GM18498 (cell line): ENCODE measurements at regions not wholly inside any gene's neighbourhood (a gene's known extent, or its start where the extent isn't known, plus 50 kb on each side); places are given as distances from the start of the nearest gene placed in this dataset.

ENCODE experiments used
- ATAC-seq: cut with Tn5 transposase; IDR thresholded peaks from one replicate; pipeline ENCODE4 v1.9.1; 2021; ENCODE audit warnings: mild to moderate bottlenecking, moderate library complexity; ENCODE audit not compliant: unreplicated experiment

DNA sequence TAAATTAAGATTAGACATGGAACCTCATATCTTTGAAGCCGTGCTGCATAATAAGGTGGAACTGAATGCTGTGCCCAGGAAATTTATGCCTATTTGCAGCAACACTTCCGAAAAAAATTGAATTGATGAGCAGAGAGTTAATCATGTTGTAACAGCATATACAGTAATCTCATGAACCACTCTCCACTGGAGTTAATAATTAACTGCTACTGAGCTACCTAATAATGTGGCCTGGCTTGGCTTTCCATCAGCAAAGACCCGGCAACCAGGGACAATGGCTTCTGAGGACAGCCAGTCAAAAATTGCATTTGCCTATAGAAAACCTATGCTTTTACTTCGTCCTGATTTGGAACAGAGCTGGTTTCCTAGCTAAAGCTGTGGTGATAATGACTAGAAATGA, 63.8 kb upstream of the GATB start:
- ATAC-seq, result no peak

DNA sequence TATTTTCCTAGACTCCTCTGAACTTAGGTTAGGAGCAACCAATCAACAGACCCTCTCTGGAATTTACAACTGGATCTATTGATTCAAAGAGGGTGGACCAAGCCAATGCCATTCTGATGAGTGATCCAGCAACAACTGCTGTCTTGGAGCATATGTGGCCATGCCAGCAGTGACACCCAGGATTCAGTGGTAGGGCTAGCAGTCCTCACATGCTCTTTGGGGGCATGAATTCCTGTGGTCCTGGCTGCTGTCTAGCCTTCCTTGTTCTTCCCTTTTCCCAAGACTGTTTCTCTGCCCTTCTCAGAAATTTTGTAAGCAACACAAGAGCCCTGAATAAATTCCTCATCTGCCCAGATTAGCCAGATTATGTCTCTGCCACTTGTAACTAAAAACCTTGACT, 61.5 kb upstream of the GATB start:
- ATAC-seq, result no peak

DNA sequence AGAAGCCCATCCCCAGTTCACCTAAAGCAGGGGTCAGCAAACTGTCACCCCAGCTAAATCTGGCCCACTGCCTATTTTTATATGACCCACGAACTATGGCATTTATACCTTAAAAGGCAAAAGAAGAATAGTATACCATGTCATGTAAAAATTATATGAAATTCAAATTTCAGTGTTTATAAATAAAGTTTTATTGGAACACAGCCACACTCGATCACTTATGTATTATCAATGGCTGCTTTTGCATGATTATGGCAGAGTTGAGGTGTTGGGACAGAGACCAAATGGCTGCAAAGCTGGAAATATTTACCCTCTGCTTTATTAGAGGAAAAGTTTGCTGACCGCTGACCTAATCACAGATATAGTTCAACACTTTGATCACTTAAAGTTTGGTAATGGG, 59.2 kb upstream of the GATB start:
- no peak for ATAC-seq

DNA sequence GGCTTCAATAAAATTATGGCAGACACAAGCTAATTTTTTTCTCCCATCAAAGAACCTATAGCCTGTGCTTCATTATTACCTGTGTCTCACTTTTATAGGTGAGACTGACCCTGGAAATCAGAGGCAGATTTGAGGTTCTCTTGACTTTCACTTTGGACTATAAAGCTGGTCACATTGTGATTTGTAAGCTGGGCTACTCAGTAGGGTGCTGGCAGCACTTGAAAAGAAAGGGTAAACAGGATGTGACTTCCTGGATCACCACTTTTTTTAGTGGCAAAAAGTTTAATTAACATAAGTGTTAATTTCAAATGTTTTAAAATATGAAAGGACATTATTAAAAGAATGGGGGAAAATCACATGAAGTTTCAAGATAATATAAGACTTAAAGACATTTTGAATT, 50.6 kb upstream of the GATB start:
- no peak for ATAC-seq
